H1 (cell line): ENCODE measurements at regions not wholly inside any gene's neighbourhood (a gene's known extent, or its start where the extent isn't known, plus 50 kb on each side); places are given as distances from the start of the nearest gene placed in this dataset.

Experiments used
- CTCF ChIA-PET: fragments of 300-600 bp; sonication (Branson Sonifier 250); formaldehyde crosslinking; loops from one replicate; lab custom pipeline; 2021; ENCODE audit not compliant: partially characterized antibody; lab: Charles Lee
- POLR2A ChIA-PET: fragments of 300-600 bp; sonication (Branson Sonifier 250); formaldehyde crosslinking; loops from one replicate; lab custom pipeline; 2021; ENCODE audit warnings: inconsistent platforms; ENCODE audit not compliant: partially characterized antibody; lab: Charles Lee
- DNase-seq, 2 experiments: peaks; one replicate each; pipeline versions ENCODE4 v3.0.0 to v3.0.0-alpha.2; 2010 to 2022; ENCODE audit warnings: low spot score in 2 of 2, low read depth in 1 of 2, mixed read lengths in 1 of 2
- FAIRE-seq: peaks from 2 replicates; lab custom pipeline; 2011; peaks lifted over from hg19 to GRCh38; lab: Jason Lieb, UNC
- H2AFZ ChIP-seq: 2 replicates; pipeline ENCODE4 v1.8.1; 2012; ENCODE audit warnings: low read length, inconsistent platforms
- H2AK5ac ChIP-seq: 2 replicates; pipeline ENCODE4 v1.6.1; 2013; ENCODE audit warnings: low read depth, low read length
- H2BK120ac ChIP-seq: replicated peaks from 2 replicates; pipeline ENCODE3; 2013; ENCODE audit warnings: low read depth, low read length, inconsistent platforms
- H2BK12ac ChIP-seq: 2 replicates; pipeline ENCODE4 v1.6.1; 2013; ENCODE audit warnings: low read depth, low read length
- H2BK15ac ChIP-seq: 2 replicates; pipeline ENCODE4 v1.6.1; 2013; ENCODE audit warnings: low read length
- H2BK20ac ChIP-seq: 2 replicates; pipeline ENCODE4 v1.6.1; 2013; ENCODE audit warnings: low read length
- H2BK5ac ChIP-seq: 2 replicates; pipeline ENCODE4 v1.6.1; 2013; ENCODE audit warnings: low read depth, low read length
- H3K14ac ChIP-seq: 2 replicates; pipeline ENCODE4 v1.6.1; 2013; ENCODE audit warnings: inconsistent platforms; ENCODE audit not compliant: insufficient read length
- H3K18ac ChIP-seq: 2 replicates; pipeline ENCODE4 v1.6.1; 2013; ENCODE audit warnings: low read length; ENCODE audit errors: extremely low read depth
- H3K23ac ChIP-seq: 2 replicates; pipeline ENCODE4 v1.6.1; 2013; ENCODE audit warnings: inconsistent platforms; ENCODE audit not compliant: insufficient read length
- H3K23me2 ChIP-seq: 2 replicates; pipeline ENCODE4 v1.6.1; 2013; ENCODE audit warnings: low read depth, low read length
- H3K27ac ChIP-seq: 2 replicates; pipeline ENCODE4 v1.6.1; 2011; ENCODE audit warnings: low read depth, low read length, inconsistent platforms
- H3K27me3 ChIP-seq, 4 experiments: replicated peaks in 1 of 4; 1 replicate in 1 of 4; 2 replicates in 3 of 4; pipeline versions ENCODE4 v1.6.1 to v1.8.1; 2011 to 2013; ENCODE audit warnings: low read length in 3 of 4, mild to moderate bottlenecking in 3 of 4, inconsistent platforms in 2 of 4, mixed read lengths in 2 of 4, moderate library complexity in 1 of 4; ENCODE audit not compliant: control insufficient read depth in 3 of 4, insufficient read depth in 3 of 4; ENCODE audit errors: extremely low read depth in 1 of 4
- H3K36me3 ChIP-seq, 4 experiments: 2 replicates each; pipeline versions ENCODE4 v1.6.1 to v1.8.1; 2011 to 2013; ENCODE audit warnings: mild to moderate bottlenecking in 4 of 4, low read length in 3 of 4, moderate library complexity in 2 of 4, control low read depth in 1 of 4, inconsistent platforms in 1 of 4; ENCODE audit not compliant: insufficient read depth in 4 of 4, control insufficient read depth in 2 of 4
- H3K4ac ChIP-seq: replicated peaks from 2 replicates; pipeline ENCODE3; 2013; ENCODE audit warnings: low read length, low read depth, mixed read lengths, inconsistent platforms; ENCODE audit not compliant: insufficient read length
- H3K4me1 ChIP-seq, 4 experiments: replicated peaks in 1 of 4; 1 replicate in 1 of 4; 2 replicates in 3 of 4; pipeline versions ENCODE4 v1.6.1 to v1.8.1; 2011 to 2013; ENCODE audit warnings: low read length in 3 of 4, inconsistent platforms in 2 of 4, mixed read lengths in 1 of 4; ENCODE audit not compliant: insufficient read depth in 4 of 4, control insufficient read depth in 3 of 4
- H3K4me2 ChIP-seq, 2 experiments: 2 replicates each; pipeline versions ENCODE4 v1.6.1 to v1.8.1; 2011 to 2013; ENCODE audit warnings: low read depth in 2 of 2, low read length in 2 of 2, control low read depth in 1 of 2, inconsistent platforms in 1 of 2, mild to moderate bottlenecking in 1 of 2; ENCODE audit not compliant: insufficient read depth in 1 of 2
- H3K4me3 ChIP-seq, 4 experiments: fragments of 200-600, 300-600 bp in 1 of 4; sonication (generic), shearing (Covaris generic), sonication (Bioruptor Twin) in 1 of 4; 2 replicates each; pipeline versions ENCODE4 v1.5.1 to v1.8.1; 2011 to 2016; ENCODE audit warnings: low read length in 4 of 4, low read depth in 3 of 4, control low read depth in 2 of 4, inconsistent platforms in 2 of 4, mild to moderate bottlenecking in 2 of 4, mixed read lengths in 1 of 4, moderate library complexity in 1 of 4; ENCODE audit not compliant: insufficient read depth in 2 of 4; ENCODE audit errors: extremely low read depth in 1 of 4
- H3K56ac ChIP-seq: replicated peaks from 2 replicates; pipeline ENCODE3; 2013; ENCODE audit warnings: low read depth, mild to moderate bottlenecking, mixed read lengths, low read length, inconsistent platforms; ENCODE audit not compliant: insufficient read length
- H3K79me1 ChIP-seq: 2 replicates; pipeline ENCODE4 v1.6.1; 2013; ENCODE audit warnings: low read depth, low read length, control low read depth
- H3K79me2 ChIP-seq, 2 experiments: 2 replicates each; pipeline versions ENCODE4 v1.6.1 to v1.8.1; 2012 to 2013; ENCODE audit warnings: low read length in 2 of 2, mild to moderate bottlenecking in 2 of 2, inconsistent platforms in 1 of 2; ENCODE audit not compliant: insufficient read depth in 2 of 2, control insufficient read depth in 1 of 2
- H3K9ac ChIP-seq, 4 experiments: replicated peaks in 1 of 4; 1 replicate in 1 of 4; 2 replicates in 3 of 4; pipeline versions ENCODE4 v1.6.1 to v1.8.1; 2011 to 2013; ENCODE audit warnings: low read depth in 3 of 4, low read length in 3 of 4, control low read depth in 2 of 4, mild to moderate bottlenecking in 2 of 4, moderate library complexity in 2 of 4, inconsistent platforms in 1 of 4; ENCODE audit errors: extremely low read depth in 1 of 4
- H3K9me3 ChIP-seq, 2 experiments: 2 replicates each; pipeline versions ENCODE4 v1.6.1 to v1.8.1; 2012 to 2013; ENCODE audit warnings: mild to moderate bottlenecking in 2 of 2, moderate library complexity in 2 of 2, control low read depth in 1 of 2, inconsistent platforms in 1 of 2, low read depth in 1 of 2, low read length in 1 of 2, mixed read lengths in 1 of 2; ENCODE audit not compliant: insufficient read depth in 2 of 2
- H4K20me1 ChIP-seq, 2 experiments: replicated peaks in 1 of 2; 2 replicates each; pipeline versions ENCODE3 to v1.8.1; 2011 to 2013; ENCODE audit warnings: inconsistent platforms in 2 of 2, low read length in 2 of 2, mild to moderate bottlenecking in 1 of 2; ENCODE audit not compliant: insufficient read depth in 2 of 2, control insufficient read depth in 1 of 2
- H4K5ac ChIP-seq: 2 replicates; pipeline ENCODE4 v1.6.1; 2013; ENCODE audit warnings: low read length, low read depth, mixed read lengths, inconsistent platforms; ENCODE audit not compliant: insufficient read length
- H4K8ac ChIP-seq: 2 replicates; pipeline ENCODE4 v1.8.0; 2013; ENCODE audit warnings: mild to moderate bottlenecking, moderate library complexity, low read length, inconsistent platforms; ENCODE audit not compliant: insufficient read depth; ENCODE audit errors: extremely low read depth
- H4K91ac ChIP-seq: replicated peaks from 2 replicates; pipeline ENCODE3; 2013; ENCODE audit warnings: low read length, mixed read lengths, inconsistent platforms; ENCODE audit not compliant: insufficient read length
- BRCA1 ChIP-seq: IDR thresholded peaks from 2 replicates; pipeline ENCODE4 v1.6.1; 2012; ENCODE audit warnings: low read depth, low read length, improper control_type of control experiment
- CHD2 ChIP-seq: IDR thresholded peaks from 2 replicates; pipeline ENCODE4 v1.6.1; 2012; ENCODE audit warnings: low read length, improper control_type of control experiment
- CTCF ChIP-seq, 3 experiments: IDR thresholded peaks; 1 replicate in 2 of 3; 2 replicates in 1 of 3; pipeline versions ENCODE4 v1.5.1 to v1.6.1; 2011; ENCODE audit warnings: low read length in 3 of 3, mild to moderate bottlenecking in 3 of 3, inconsistent platforms in 2 of 3, low read depth in 1 of 3, moderate library complexity in 1 of 3; ENCODE audit not compliant: insufficient read depth in 1 of 3; ENCODE audit errors: control extremely low read depth in 1 of 3
- JUND ChIP-seq: IDR thresholded peaks from 2 replicates; pipeline ENCODE4 v1.6.1; 2011; ENCODE audit warnings: mild to moderate bottlenecking, improper control_type of control experiment, low read length
- KDM5A ChIP-seq: fragments of 200-600 bp; IDR thresholded peaks from 2 replicates; pipeline ENCODE4 v1.7.1; 2012; ENCODE audit warnings: mild to moderate bottlenecking, low read length, inconsistent platforms, mixed read lengths
- MAFK ChIP-seq: IDR thresholded peaks from 2 replicates; pipeline ENCODE4 v1.6.1; 2012; ENCODE audit warnings: low read depth, mild to moderate bottlenecking, improper control_type of control experiment, low read length
- MAX ChIP-seq: IDR thresholded peaks from 2 replicates; pipeline ENCODE4 v1.6.1; 2012; ENCODE audit warnings: inconsistent platforms
- RBBP5 ChIP-seq: IDR thresholded peaks from 2 replicates; pipeline ENCODE4 v1.7.1; 2012; ENCODE audit warnings: low read depth, mild to moderate bottlenecking, inconsistent platforms, low read length, moderate library complexity, borderline replicate concordance
- SIN3A ChIP-seq, 2 experiments: IDR thresholded peaks in 1 of 2; conservative IDR thresholded peaks in 1 of 2; 2 replicates each; pipeline ENCODE4 v1.6.1; 2011 to 2012; ENCODE audit warnings: low read length in 2 of 2, improper control_type of control experiment in 1 of 2, low read depth in 1 of 2, mild to moderate bottlenecking in 1 of 2
- SIRT6 ChIP-seq: IDR thresholded peaks from one replicate; pipeline ENCODE4 v1.7.1; 2012; ENCODE audit warnings: low read length, inconsistent platforms
- SRF ChIP-seq: IDR thresholded peaks from 2 replicates; pipeline ENCODE4 v1.6.1; 2011; ENCODE audit warnings: mild to moderate bottlenecking, low read depth, low read length, moderate library complexity
- TBP ChIP-seq: IDR thresholded peaks from 2 replicates; pipeline ENCODE4 v1.6.1; 2011; ENCODE audit warnings: low read depth, low read length, improper control_type of control experiment
- WGBS, 2 experiments: shearing (Covaris generic) in 1 of 2; methylation state at CpG; one replicate each; pipeline versions ENCODE4 v1.1.6 to v1.1.7; 2013 to 2015; ENCODE audit warnings: low lambda C conversion rate in 2 of 2, mixed read lengths in 2 of 2, inconsistent platforms in 1 of 2, low coverage in 1 of 2, missing lambda C conversion rate in 1 of 2; ENCODE audit not compliant: insufficient replicate concordance in 2 of 2, insufficient coverage in 1 of 2, insufficient read length in 1 of 2; ENCODE audit errors: extremely low coverage in 1 of 2, missing lambda C conversion rate in 1 of 2; 5-methylcytosine and 5-hydroxymethylcytosine counted together

DNA sequence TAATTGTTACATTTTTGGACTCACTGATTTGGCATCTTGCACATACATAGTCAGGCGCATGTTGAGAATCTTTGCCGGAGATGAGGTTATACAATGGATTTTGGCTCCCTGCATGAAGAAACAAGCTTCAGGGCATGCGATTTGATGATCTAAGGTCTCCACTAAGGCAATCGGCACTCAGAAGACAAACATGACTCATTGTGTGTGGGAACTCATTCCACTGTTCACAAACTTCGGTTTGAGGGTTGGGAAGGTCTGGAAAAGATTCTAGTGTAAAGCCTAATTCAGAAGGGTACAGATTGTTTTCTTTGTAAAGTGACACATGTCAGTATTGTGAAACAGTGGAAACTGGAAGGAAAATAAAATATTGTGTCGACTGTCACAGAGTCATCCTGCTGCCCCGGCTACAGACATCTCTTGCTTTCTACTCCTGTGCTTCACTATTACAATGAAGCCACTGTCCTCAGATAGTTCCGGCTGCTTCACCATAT is 192.6 kb upstream of the HMGA2 start:
- H3K4me2 ChIP-seq = no peak overlapping the region
- H2BK120ac ChIP-seq = no peak overlapping the region
- no peak overlapping the region for H3K4me3 ChIP-seq
- H2AFZ ChIP-seq = no peak overlapping the region
- H2BK20ac ChIP-seq = no peak overlapping the region
- no peak overlapping the region for H3K18ac ChIP-seq
- FAIRE-seq (no peak), DNase-seq (no peak)
- H3K79me1 ChIP-seq = no peaks in the 10 kb centered on the region
- H3K9ac ChIP-seq = no peak overlapping the region
- H3K4ac ChIP-seq = no peak overlapping the region
- no peaks in the 10 kb centered on the region; the same call in 1 of the 2 replicates for H3K23me2 ChIP-seq
- WGBS, 2 experiments = 90% methylated on average over 8 of the region's 8 CpGs; no CpG with 5 or more reads in 1 of the 2 experiments
- no peak overlapping the region for H2AK5ac ChIP-seq
- H3K4me1 ChIP-seq = no peaks in the 10 kb centered on the region
- no peak overlapping the region for H3K14ac ChIP-seq
- no peak overlapping the region for H3K27ac ChIP-seq
- no peak overlapping the region for H2BK15ac ChIP-seq
- H3K56ac ChIP-seq = no peak overlapping the region
- H2BK12ac ChIP-seq = no peak overlapping the region
- no peaks in the 10 kb centered on the region for H3K79me2 ChIP-seq
- H4K91ac ChIP-seq = no peak overlapping the region
- no peaks in the 10 kb centered on the region for H3K27me3 ChIP-seq
- no peak overlapping the region for H2BK5ac ChIP-seq
- CTCF ChIA-PET = no interaction called here
- H4K20me1 ChIP-seq = no peaks in the 10 kb centered on the region
- no peak overlapping the region for H4K8ac ChIP-seq
- H3K23ac ChIP-seq = no peak overlapping the region
- H4K5ac ChIP-seq = no peak overlapping the region
- POLR2A ChIA-PET = no interaction called here
- H3K36me3 ChIP-seq = no peaks in the 10 kb centered on the region
- H3K9me3 ChIP-seq = no peaks in the 10 kb centered on the region
- TF ChIP-seq SIN3A (conservative IDR thresholded peaks at IDR 0.05 in 1 of 2, IDR thresholded peaks at IDR 0.05 in 1 of 2; ENCODE audit: low read depth in 1 of 2, low read length in 2 of 2) = no peak
- no peak for TF ChIP-seq KDM5A
- no peak for TF ChIP-seq RBBP5
- TF ChIP-seq BRCA1 = no peak
- TF ChIP-seq CHD2 = no peak
- no peak for TF ChIP-seq CTCF (IDR thresholded peaks at IDR 0.05; ENCODE audit: control extremely low read depth in 1 of 3, insufficient read depth in 1 of 3, low read depth in 1 of 3, low read length in 3 of 3)
- TF ChIP-seq MAFK = no peak
- TF ChIP-seq JUND = no peak
- TF ChIP-seq MAX = no peak
- no peak for TF ChIP-seq SRF
- TF ChIP-seq SIRT6 = no peak
- TF ChIP-seq TBP = no peak
